ENCODE measurements at regions not wholly inside any gene's neighbourhood (a gene's known extent, or its start where the extent isn't known, plus 50 kb on each side); places are given as distances from the start of the nearest gene placed in this dataset.
A peak's percentile ranks its signal among the peaks of the same experiment; 100 is the strongest.
"Not testable (repeated sequence)": the region's sequence is repeated elsewhere in the genome, so short reads cannot be mapped to it uniquely, and the experiment has no call there.

GRCh38 chr12:131464081-131464480 lies 246.8 kb upstream of the SFSWAP start:
- no peak for DNase-seq

GRCh38 chr12:131466306-131466705 lies 244.6 kb upstream of the SFSWAP start:
- no peak for DNase-seq

GRCh38 chr12:131466932-131467331 lies 244.0 kb upstream of the SFSWAP start:
- no peak for DNase-seq

- no peak for DNase-seq
Measured at GRCh38 chr12:131468206-131468605, 242.7 kb upstream of the SFSWAP start.

GRCh38 chr12:131469945-131470344 lies 240.9 kb upstream of the SFSWAP start:
- DNase-seq, result not testable (repeated sequence)

GRCh38 chr12:131471271-131471905 lies 239.5 kb upstream of the SFSWAP start:
- DNase-seq, result no peak

- DNase-seq, result no peak
Measured at GRCh38 chr12:131471946-131472732, 238.8 kb upstream of the SFSWAP start.

GRCh38 chr12:131473261-131473660 lies 237.6 kb upstream of the SFSWAP start:
- DNase-seq, result no peak

GRCh38 chr12:131473741-131474709 lies 236.9 kb upstream of the SFSWAP start:
- peak; percentile 6 to 9 for DNase-seq

GRCh38 chr12:131475012-131475411 lies 235.9 kb upstream of the SFSWAP start:
- DNase-seq, result not testable (repeated sequence)

- no peak for DNase-seq
Measured at GRCh38 chr12:131477613-131478012, 233.3 kb upstream of the SFSWAP start.

GRCh38 chr12:131478468-131478867 lies 232.4 kb upstream of the SFSWAP start:
- no peak for DNase-seq

- no peak for DNase-seq
Measured at GRCh38 chr12:131482199-131482598, 228.7 kb upstream of the SFSWAP start.

GRCh38 chr12:131482686-131483085 lies 228.2 kb upstream of the SFSWAP start:
- DNase-seq, result no peak

- no peak for DNase-seq
Measured at GRCh38 chr12:131486451-131487230, 224.2 kb upstream of the SFSWAP start.

- no peak for DNase-seq
Measured at GRCh38 chr12:131487388-131488124, 223.3 kb upstream of the SFSWAP start.

GRCh38 chr12:131489718-131490117 lies 221.2 kb upstream of the SFSWAP start:
- DNase-seq, result no peak

- DNase-seq, result no peak
Measured at GRCh38 chr12:131491155-131491554, 219.7 kb upstream of the SFSWAP start.

GRCh38 chr12:131491916-131492490 lies 218.9 kb upstream of the SFSWAP start:
- DNase-seq, result no peak

GRCh38 chr12:131493068-131493826 lies 217.6 kb upstream of the SFSWAP start:
- DNase-seq, result no peak

GRCh38 chr12:131494216-131494615 lies 216.7 kb upstream of the SFSWAP start:
- no peak for DNase-seq

Measured in Kasumi-1 (cell line).